Smooth muscle cell (in vitro differentiated cells): ENCODE measurements at regions not wholly inside any gene's neighbourhood (a gene's known extent, or its start where the extent isn't known, plus 50 kb on each side); places are given as distances from the start of the nearest gene placed in this dataset.

ENCODE experiments used
- DNase-seq: peaks from one replicate; lab custom pipeline; 2025; ENCODE audit not compliant: unreplicated experiment; lab: John Stamatoyannopoulos, UW
- H2AFZ ChIP-seq: fragments of 200-600 bp; sonication (generic); 2 replicates; pipeline ENCODE4 v1.6.0; 2016; ENCODE audit warnings: antibody characterized with exemption, low read depth, mild to moderate bottlenecking
- H3F3A ChIP-seq: fragments of 200-600 bp; sonication (generic); 2 replicates; pipeline ENCODE4 v1.6.0; 2017; ENCODE audit warnings: antibody characterized with exemption, low read depth
- H3K27ac ChIP-seq: fragments of 200-600 bp; sonication (generic); 2 replicates; pipeline ENCODE4 v1.5.1; 2016; ENCODE audit warnings: low read depth, mild to moderate bottlenecking
- H3K27me3 ChIP-seq: fragments of 200-600 bp; sonication (generic); 2 replicates; pipeline ENCODE4 v1.6.1; 2016; ENCODE audit warnings: low read depth, mild to moderate bottlenecking
- H3K36me3 ChIP-seq: fragments of 200-600 bp; sonication (generic); 2 replicates; pipeline ENCODE4 v1.5.1; 2016; ENCODE audit warnings: low read depth
- H3K4me1 ChIP-seq: fragments of 200-600 bp; sonication (generic); 2 replicates; pipeline ENCODE4 v1.5.1; 2016; ENCODE audit warnings: low read depth
- H3K4me2 ChIP-seq: fragments of 200-600 bp; sonication (generic); 2 replicates; pipeline ENCODE4 v1.6.0; 2016; ENCODE audit warnings: mild to moderate bottlenecking
- H3K4me3 ChIP-seq: fragments of 200-600 bp; sonication (generic); 2 replicates; pipeline ENCODE4 v1.5.1; 2016; ENCODE audit warnings: mild to moderate bottlenecking
- H3K79me2 ChIP-seq: fragments of 200-600 bp; sonication (generic); 2 replicates; pipeline ENCODE4 v1.6.0; 2016; ENCODE audit warnings: low read depth, mild to moderate bottlenecking
- H3K9ac ChIP-seq: fragments of 200-600 bp; sonication (generic); 2 replicates; pipeline ENCODE4 v1.6.0; 2016; ENCODE audit warnings: low read depth
- H3K9me3 ChIP-seq: fragments of 200-600 bp; sonication (generic); replicated peaks from 2 replicates; pipeline ENCODE4 v1.5.1; 2016; ENCODE audit warnings: low read depth
- H4K20me1 ChIP-seq: fragments of 200-600 bp; sonication (generic); 2 replicates; pipeline ENCODE4 v1.6.0; 2016; ENCODE audit warnings: low read depth
- WGBS: methylation state at CpG from one replicate; pipeline ENCODE4 v1.1.7; 2016; ENCODE audit warnings: low lambda C conversion rate; 5-methylcytosine and 5-hydroxymethylcytosine counted together
- TF ChIP-seq, protein P1 (sequence below): fragments of 200-600 bp; sonication (generic); IDR thresholded peaks from 2 replicates; pipeline ENCODE4 v1.5.1; 2017; ENCODE audit warnings: borderline replicate concordance, mild to moderate bottlenecking, antibody characterized with exemption; ENCODE audit not compliant: insufficient read depth, poor library complexity, severe bottlenecking

DNA sequence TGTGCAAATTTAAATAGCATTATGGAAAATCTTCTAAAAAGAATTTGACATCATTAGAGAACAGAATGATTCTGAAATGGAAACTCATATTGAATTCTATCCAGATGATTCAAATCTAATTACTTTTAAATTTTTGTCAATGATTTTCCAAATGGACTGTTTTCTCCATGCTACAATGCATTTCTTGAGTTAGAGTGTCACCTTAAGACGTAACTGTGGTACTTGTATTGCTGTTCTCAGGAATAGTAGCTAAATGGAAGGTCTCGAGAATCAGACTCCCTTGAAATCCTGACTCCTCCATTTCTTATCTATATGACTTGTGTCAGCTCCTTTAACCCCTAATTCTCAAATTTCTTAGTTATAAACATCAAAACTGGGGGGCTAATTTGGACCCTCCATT lies 102.3 kb downstream of the P2RY1 start:
- no peak overlapping the region for H3K9ac ChIP-seq
- H3F3A ChIP-seq: no peaks in the 10 kb centered on the region
- no peaks in the 10 kb centered on the region for H3K27me3 ChIP-seq
- no peaks in the 10 kb centered on the region for H4K20me1 ChIP-seq
- H3K36me3 ChIP-seq: no peaks in the 10 kb centered on the region
- no peak overlapping the region for H3K4me3 ChIP-seq
- H3K9me3 ChIP-seq: no peaks in the 10 kb centered on the region
- no peak overlapping the region for H3K27ac ChIP-seq
- H2AFZ ChIP-seq: no peak overlapping the region
- no peak overlapping the region for H3K4me2 ChIP-seq
- TF ChIP-seq, protein P1, sequence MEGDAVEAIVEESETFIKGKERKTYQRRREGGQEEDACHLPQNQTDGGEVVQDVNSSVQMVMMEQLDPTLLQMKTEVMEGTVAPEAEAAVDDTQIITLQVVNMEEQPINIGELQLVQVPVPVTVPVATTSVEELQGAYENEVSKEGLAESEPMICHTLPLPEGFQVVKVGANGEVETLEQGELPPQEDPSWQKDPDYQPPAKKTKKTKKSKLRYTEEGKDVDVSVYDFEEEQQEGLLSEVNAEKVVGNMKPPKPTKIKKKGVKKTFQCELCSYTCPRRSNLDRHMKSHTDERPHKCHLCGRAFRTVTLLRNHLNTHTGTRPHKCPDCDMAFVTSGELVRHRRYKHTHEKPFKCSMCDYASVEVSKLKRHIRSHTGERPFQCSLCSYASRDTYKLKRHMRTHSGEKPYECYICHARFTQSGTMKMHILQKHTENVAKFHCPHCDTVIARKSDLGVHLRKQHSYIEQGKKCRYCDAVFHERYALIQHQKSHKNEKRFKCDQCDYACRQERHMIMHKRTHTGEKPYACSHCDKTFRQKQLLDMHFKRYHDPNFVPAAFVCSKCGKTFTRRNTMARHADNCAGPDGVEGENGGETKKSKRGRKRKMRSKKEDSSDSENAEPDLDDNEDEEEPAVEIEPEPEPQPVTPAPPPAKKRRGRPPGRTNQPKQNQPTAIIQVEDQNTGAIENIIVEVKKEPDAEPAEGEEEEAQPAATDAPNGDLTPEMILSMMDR: peak; percentile 16
- WGBS: 78% methylated on average over 2 of the region's 2 CpGs
- no peaks in the 10 kb centered on the region for H3K4me1 ChIP-seq
- no peak for DNase-seq
- H3K79me2 ChIP-seq: no peaks in the 10 kb centered on the region

DNA sequence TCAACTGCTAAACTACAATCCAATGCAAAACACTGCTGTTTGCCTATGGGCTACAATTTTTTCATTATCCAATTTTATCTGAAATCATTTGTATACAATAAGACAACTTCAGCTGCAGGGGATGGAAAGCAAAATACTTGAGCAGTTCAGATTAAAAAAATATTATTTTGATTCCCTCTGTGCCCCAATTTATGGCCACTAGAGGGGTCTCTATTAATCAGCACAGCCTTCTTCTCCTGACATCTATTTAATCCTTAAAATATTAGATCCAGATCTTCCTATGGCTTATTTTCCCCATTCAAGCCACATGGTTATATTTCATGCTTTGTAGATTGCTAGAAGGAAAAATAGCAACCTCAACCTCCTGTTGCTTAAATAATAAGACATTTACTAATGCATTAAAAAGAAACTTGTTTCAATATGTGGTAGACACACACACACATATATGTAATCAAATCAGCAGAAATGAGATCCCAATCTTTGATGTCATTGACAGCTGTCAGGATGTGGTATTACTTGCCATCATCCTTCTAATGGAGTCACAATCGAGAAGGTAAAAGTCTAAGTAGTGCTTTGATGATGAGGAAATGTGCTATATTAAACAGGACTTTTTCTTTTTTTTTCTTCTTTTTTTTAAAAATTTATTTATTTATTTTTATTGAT lies 104.2 kb downstream of the P2RY1 start:
- WGBS: 94% methylated on average over 1 of the region's 1 CpG
- no peaks in the 10 kb centered on the region for H3K9me3 ChIP-seq
- H3K4me2 ChIP-seq: no peak overlapping the region

DNA sequence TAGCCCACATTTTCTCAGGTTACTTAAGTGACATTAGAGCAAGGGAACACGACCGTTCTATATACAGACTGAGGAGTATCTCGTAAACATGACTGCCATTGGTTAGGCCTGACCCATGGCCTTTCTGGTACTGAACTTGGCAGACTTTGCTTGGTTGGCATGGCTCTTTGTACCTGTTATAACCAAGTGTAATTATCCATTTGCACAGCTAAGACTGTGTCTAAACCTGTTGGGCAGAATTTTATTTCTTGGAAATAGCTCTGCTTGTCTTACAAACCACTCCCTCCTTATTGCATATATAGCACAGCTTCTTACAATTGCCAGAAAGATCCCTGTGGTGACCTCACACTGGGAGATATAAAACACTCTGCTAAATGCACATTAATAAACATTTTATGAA lies 106.9 kb downstream of the P2RY1 start:
- Histone ChIP-seq H3K27ac (peak overlapping the region; percentile 11), H3K27me3 (no peaks in the 10 kb centered on the region), H2AFZ (no peak overlapping the region), H3K4me3 (no peak overlapping the region), H3K79me2 (no peaks in the 10 kb centered on the region), H3K36me3 (no peaks in the 10 kb centered on the region), H4K20me1 (no peaks in the 10 kb centered on the region), H3K4me2 (no peak overlapping the region), H3K9ac (no peak overlapping the region), H3K4me1 (no peaks in the 10 kb centered on the region), H3F3A (no peaks in the 10 kb centered on the region), H3K9me3 (no peaks in the 10 kb centered on the region)
- TF ChIP-seq, protein P1: no peak
- DNase-seq: no peak
- 87% methylated on average over 3 of the region's 3 CpGs for WGBS

More for the DNA sequence above, 104.2 kb downstream of the P2RY1 start:
- no peak overlapping the region for H2AFZ ChIP-seq
- H3K36me3 ChIP-seq: no peaks in the 10 kb centered on the region
- no peaks in the 10 kb centered on the region for H3K27me3 ChIP-seq
- H3K4me3 ChIP-seq: no peak overlapping the region
- no peaks in the 10 kb centered on the region for H4K20me1 ChIP-seq
- H3K79me2 ChIP-seq: no peaks in the 10 kb centered on the region
- TF ChIP-seq, protein P1: no peak
- H3K27ac ChIP-seq: no peak overlapping the region
- no peak overlapping the region for H3K9ac ChIP-seq
- H3K4me1 ChIP-seq: no peaks in the 10 kb centered on the region
- no peak for DNase-seq
- H3F3A ChIP-seq: no peaks in the 10 kb centered on the region

DNA sequence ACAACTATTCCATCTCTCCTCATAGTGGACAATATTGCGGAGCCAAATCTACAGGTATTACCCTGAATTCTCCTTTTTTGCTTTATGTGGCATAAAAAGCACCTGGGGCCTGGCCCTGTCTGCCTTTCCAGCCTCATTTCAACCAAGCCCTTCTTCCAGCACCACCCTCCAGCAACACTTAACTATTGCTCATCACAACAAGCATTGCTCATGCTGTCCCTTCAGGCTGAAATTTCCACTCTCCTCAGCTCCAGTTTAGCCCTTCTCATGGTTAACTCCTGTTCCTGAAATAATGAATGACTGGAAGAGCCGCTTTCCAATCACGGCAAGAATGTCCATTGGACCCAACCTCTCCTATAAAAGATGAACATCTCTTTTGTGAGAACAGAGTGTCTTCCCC lies 107.4 kb downstream of the P2RY1 start:
- Histone ChIP-seq H2AFZ (peak overlapping the region; percentile 71), H3K4me2 (peak overlapping the region; percentile 9), H3F3A (no peaks in the 10 kb centered on the region), H3K4me3 (no peak overlapping the region), H3K36me3 (no peaks in the 10 kb centered on the region), H3K9ac (no peak overlapping the region), H3K9me3 (no peaks in the 10 kb centered on the region), H3K27ac (peak overlapping the region; percentile 11), H3K4me1 (no peaks in the 10 kb centered on the region), H4K20me1 (no peaks in the 10 kb centered on the region), H3K79me2 (no peaks in the 10 kb centered on the region), H3K27me3 (no peaks in the 10 kb centered on the region)
- 53% methylated on average over 3 of the region's 3 CpGs for WGBS
- TF ChIP-seq, protein P1: no peak
- no peak for DNase-seq
